RWPE2 (cell line): ENCODE measurements at regions not wholly inside any gene's neighbourhood (a gene's known extent, or its start where the extent isn't known, plus 50 kb on each side); places are given as distances from the start of the nearest gene placed in this dataset.

Source experiments
- ATAC-seq: fragments of 200-7000 bp; cut with Tn5 transposase; 3 replicates; pipeline ENCODE4 v1.9.1; 2021; ENCODE audit warnings: low read depth
- DNase-seq: peaks from one replicate; pipeline ENCODE4 v3.0.0-alpha.2; 2020; ENCODE audit warnings: low spot score
- H3K27ac ChIP-seq: fragments of 450-650 bp; 2 replicates; pipeline ENCODE4 v1.5.1; 2017; ENCODE audit warnings: mild to moderate bottlenecking; ENCODE audit not compliant: poor library complexity, severe bottlenecking
- H3K27me3 ChIP-seq: fragments of 250-450 bp; sonication (Bioruptor Pico); 2 replicates; pipeline ENCODE4 v1.5.1; 2021; ENCODE audit warnings: mild to moderate bottlenecking, moderate library complexity; ENCODE audit not compliant: insufficient read depth, poor library complexity, severe bottlenecking
- H3K36me3 ChIP-seq: fragments of 250-450 bp; sonication (Bioruptor Pico); 2 replicates; pipeline ENCODE4 v1.5.1; 2020; ENCODE audit warnings: low read depth, mild to moderate bottlenecking, moderate library complexity
- H3K4me1 ChIP-seq: fragments of 250-450 bp; sonication (Bioruptor Pico); 2 replicates; pipeline ENCODE4 v1.5.1; 2021; ENCODE audit warnings: mild to moderate bottlenecking, moderate library complexity; ENCODE audit not compliant: insufficient read depth, poor library complexity, severe bottlenecking
- H3K4me3 ChIP-seq: fragments of 250-450 bp; sonication (Bioruptor Pico); 2 replicates; pipeline ENCODE4 v1.5.1; 2021; ENCODE audit warnings: mild to moderate bottlenecking, moderate library complexity; ENCODE audit not compliant: severe bottlenecking
- H3K9me3 ChIP-seq: fragments of 250-450 bp; sonication (Bioruptor Pico); 2 replicates; pipeline ENCODE4 v1.5.1; 2021; ENCODE audit warnings: mild to moderate bottlenecking, moderate library complexity; ENCODE audit not compliant: severe bottlenecking
- TF ChIP-seq, protein P1 (sequence below): fragments of 450-650 bp; IDR thresholded peaks from one replicate; pipeline ENCODE4 v1.5.1; 2017; ENCODE audit warnings: mild to moderate bottlenecking, moderate library complexity; ENCODE audit not compliant: poor library complexity, severe bottlenecking

DNA sequence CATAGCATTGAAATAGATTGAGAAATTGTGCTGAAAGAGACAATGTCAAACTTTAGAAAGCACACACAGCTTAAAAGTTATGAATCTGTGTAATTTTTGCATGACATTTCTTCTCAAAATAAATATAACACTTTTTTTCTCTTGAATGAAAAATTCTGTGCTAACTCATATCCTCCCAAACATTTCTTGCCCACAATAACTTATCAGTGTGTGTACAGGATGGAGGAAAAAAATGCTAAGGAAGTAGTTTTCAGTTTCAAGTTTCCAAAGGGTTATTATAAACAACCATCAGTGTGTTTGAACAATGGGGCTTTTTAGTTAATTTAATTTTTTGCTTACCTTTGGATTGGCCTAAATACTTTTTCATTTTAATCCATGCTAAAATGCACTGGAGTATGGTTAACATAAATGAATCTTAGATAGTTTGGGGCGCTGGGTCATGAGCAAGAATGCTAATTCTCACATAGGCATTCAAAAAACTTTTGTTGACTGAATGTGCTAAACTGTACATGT, 82.9 kb upstream of the ARHGAP20 start:
- no peak overlapping the region for H3K27ac ChIP-seq
- DNase-seq (no peak), ATAC-seq (no peak)
- H3K9me3 ChIP-seq = no peaks in the 10 kb centered on the region
- TF ChIP-seq, protein P1, sequence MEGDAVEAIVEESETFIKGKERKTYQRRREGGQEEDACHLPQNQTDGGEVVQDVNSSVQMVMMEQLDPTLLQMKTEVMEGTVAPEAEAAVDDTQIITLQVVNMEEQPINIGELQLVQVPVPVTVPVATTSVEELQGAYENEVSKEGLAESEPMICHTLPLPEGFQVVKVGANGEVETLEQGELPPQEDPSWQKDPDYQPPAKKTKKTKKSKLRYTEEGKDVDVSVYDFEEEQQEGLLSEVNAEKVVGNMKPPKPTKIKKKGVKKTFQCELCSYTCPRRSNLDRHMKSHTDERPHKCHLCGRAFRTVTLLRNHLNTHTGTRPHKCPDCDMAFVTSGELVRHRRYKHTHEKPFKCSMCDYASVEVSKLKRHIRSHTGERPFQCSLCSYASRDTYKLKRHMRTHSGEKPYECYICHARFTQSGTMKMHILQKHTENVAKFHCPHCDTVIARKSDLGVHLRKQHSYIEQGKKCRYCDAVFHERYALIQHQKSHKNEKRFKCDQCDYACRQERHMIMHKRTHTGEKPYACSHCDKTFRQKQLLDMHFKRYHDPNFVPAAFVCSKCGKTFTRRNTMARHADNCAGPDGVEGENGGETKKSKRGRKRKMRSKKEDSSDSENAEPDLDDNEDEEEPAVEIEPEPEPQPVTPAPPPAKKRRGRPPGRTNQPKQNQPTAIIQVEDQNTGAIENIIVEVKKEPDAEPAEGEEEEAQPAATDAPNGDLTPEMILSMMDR = no peak
- no peaks in the 10 kb centered on the region for H3K27me3 ChIP-seq
- H3K36me3 ChIP-seq = no peaks in the 10 kb centered on the region
- no peaks in the 10 kb centered on the region for H3K4me1 ChIP-seq
- no peak overlapping the region for H3K4me3 ChIP-seq

DNA sequence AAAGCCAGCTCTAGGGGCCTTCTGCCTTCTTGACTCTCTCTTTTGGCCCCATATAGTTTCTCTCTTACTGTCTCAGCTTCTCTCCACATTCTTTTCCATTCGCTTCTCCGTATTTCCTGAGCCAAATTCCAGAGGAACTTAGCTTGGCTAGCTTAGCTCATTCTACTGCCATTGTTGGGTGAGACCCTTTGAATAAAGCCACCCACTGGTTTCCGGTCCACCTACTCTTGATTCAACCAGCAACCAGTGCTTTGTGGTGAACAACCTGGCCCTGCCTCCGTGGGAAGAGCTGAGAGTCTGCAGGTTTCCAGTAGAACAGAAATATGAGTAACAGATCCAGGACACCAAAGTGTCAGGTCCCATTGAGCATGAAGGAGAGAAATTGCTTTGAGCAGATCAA, 81.3 kb upstream of the ARHGAP20 start:
- no peaks in the 10 kb centered on the region for H3K4me1 ChIP-seq
- ATAC-seq (no peak), DNase-seq (no peak)
- H3K36me3 ChIP-seq = no peaks in the 10 kb centered on the region
- H3K27me3 ChIP-seq = no peaks in the 10 kb centered on the region
- no peak overlapping the region for H3K27ac ChIP-seq
- no peak overlapping the region for H3K4me3 ChIP-seq
- no peaks in the 10 kb centered on the region for H3K9me3 ChIP-seq
- TF ChIP-seq, protein P1 = no peak

DNA sequence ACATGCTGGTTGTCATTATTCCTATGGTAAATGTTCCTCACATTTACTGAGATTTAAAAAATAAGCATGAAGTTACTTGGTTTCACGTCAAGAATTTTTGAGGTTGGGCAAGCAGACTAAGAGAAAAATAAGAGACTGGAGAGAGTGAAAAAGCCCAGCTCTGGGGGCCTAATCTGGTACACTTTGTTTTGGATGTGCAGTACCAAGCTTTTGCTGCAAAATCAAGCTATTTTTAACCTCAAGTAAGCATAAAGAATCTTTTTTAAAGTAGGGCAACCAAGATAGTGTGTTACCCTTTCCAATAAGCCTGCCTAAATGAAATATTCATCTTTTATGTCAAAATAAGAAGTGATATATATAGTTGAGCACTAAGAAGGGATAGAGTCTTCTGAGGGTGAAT, 79.4 kb upstream of the ARHGAP20 start:
- no peak for ATAC-seq
- Histone ChIP-seq H3K27me3 (no peaks in the 10 kb centered on the region), H3K4me3 (no peak overlapping the region), H3K9me3 (no peaks in the 10 kb centered on the region), H3K36me3 (no peaks in the 10 kb centered on the region), H3K4me1 (no peaks in the 10 kb centered on the region), H3K27ac (no peak overlapping the region)
- TF ChIP-seq, protein P1 = no peak
- no peak for DNase-seq

DNA sequence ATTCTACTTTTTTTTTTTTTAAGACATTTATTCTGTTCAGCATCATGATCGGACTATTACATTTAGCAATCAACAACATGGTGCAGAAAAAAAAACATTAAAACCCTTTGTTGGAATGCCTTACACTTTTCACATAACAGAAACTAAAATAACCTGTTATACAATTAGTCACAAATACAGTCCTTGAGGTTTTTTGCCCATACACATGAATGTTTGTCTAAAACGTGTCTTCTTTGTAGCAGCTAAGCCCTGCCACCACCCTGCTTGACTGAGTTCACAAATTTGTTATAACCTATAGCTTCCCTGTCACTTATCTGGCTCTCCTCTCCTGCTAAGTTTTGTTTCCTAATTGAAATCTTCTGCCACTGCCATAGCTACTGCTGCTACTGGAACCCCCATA, 75.4 kb upstream of the ARHGAP20 start:
- Histone ChIP-seq H3K27ac (no peak overlapping the region), H3K36me3 (no peaks in the 10 kb centered on the region), H3K4me1 (no peaks in the 10 kb centered on the region), H3K9me3 (no peaks in the 10 kb centered on the region), H3K27me3 (no peaks in the 10 kb centered on the region), H3K4me3 (no peak overlapping the region)
- no peak for ATAC-seq
- TF ChIP-seq, protein P1 = no peak
- DNase-seq = no peak

GRCh38 chr11:110786226-110786902, 74.1 kb upstream of the ARHGAP20 start:
- Histone ChIP-seq H3K4me1 (no peaks in the 10 kb centered on the region), H3K9me3 (no peaks in the 10 kb centered on the region), H3K27me3 (no peaks in the 10 kb centered on the region), H3K4me3 (no peak overlapping the region), H3K36me3 (no peaks in the 10 kb centered on the region), H3K27ac (no peak overlapping the region)
- ATAC-seq (no peak), DNase-seq (no peak)
- TF ChIP-seq, protein P1 = no peak
